ENCODE measurements at regions not wholly inside any gene's neighbourhood (a gene's known extent, or its start where the extent isn't known, plus 50 kb on each side); places are given as distances from the start of the nearest gene placed in this dataset.
"Not testable (repeated sequence)": the region's sequence is repeated elsewhere in the genome, so short reads cannot be mapped to it uniquely, and the experiment has no call there.

DNA sequence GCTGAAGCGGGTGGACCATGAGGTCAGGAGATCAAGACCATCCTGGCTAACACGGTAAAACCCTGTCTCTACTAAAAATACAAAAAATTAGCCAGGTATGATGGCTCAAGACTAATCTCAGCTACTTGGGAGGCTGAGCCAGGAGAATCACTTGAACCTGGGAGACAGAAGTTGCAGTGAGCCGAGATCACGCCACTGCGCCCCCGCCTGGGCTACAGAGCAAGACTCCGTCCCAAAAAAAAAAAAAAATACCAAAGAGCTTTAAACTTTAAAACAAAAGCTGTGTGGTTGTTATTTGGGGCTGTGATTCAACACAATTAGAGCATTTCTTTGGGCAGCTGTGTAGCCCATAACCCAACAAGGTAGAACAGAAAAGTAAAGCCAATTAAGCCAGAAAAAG, 259.9 kb downstream of the GALC start:
- TF ChIP-seq, protein P1, sequence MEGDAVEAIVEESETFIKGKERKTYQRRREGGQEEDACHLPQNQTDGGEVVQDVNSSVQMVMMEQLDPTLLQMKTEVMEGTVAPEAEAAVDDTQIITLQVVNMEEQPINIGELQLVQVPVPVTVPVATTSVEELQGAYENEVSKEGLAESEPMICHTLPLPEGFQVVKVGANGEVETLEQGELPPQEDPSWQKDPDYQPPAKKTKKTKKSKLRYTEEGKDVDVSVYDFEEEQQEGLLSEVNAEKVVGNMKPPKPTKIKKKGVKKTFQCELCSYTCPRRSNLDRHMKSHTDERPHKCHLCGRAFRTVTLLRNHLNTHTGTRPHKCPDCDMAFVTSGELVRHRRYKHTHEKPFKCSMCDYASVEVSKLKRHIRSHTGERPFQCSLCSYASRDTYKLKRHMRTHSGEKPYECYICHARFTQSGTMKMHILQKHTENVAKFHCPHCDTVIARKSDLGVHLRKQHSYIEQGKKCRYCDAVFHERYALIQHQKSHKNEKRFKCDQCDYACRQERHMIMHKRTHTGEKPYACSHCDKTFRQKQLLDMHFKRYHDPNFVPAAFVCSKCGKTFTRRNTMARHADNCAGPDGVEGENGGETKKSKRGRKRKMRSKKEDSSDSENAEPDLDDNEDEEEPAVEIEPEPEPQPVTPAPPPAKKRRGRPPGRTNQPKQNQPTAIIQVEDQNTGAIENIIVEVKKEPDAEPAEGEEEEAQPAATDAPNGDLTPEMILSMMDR (IDR thresholded peaks at IDR 0.05), result not testable (repeated sequence)
- not testable (repeated sequence) for TF ChIP-seq POLR2A (IDR thresholded peaks at IDR 0.05)

Measured in body of pancreas (tissue), 4 donors.